NCI-H748 (cell line): ENCODE measurements at regions not wholly inside any gene's neighbourhood (a gene's known extent, or its start where the extent isn't known, plus 50 kb on each side); places are given as distances from the start of the nearest gene placed in this dataset.

Experiments used
- DNase-seq: peaks from one replicate; lab custom pipeline; 2025; ENCODE audit not compliant: unreplicated experiment; lab: John Stamatoyannopoulos, UW

- DNase-seq: no peak
These were observed 82.3 kb upstream of the KCNG1 start for GRCh38 chr20:51104960-51105920.

GRCh38 chr20:51100617-51101016, 77.7 kb upstream of the KCNG1 start:
- no peak for DNase-seq

GRCh38 chr20:51098284-51098810, 75.4 kb upstream of the KCNG1 start:
- no peak for DNase-seq

GRCh38 chr20:51097351-51098120, 74.6 kb upstream of the KCNG1 start:
- DNase-seq: no peak

GRCh38 chr20:51096582-51097267, 73.8 kb upstream of the KCNG1 start:
- no peak for DNase-seq

- peak; percentile 86 for DNase-seq
These were observed 73.0 kb upstream of the KCNG1 start for GRCh38 chr20:51095633-51096521.

GRCh38 chr20:51094221-51094620, 71.3 kb upstream of the KCNG1 start:
- no peak for DNase-seq

- no peak for DNase-seq
These were observed 70.4 kb upstream of the KCNG1 start for GRCh38 chr20:51093240-51093763.

GRCh38 chr20:51092338-51092737, 69.4 kb upstream of the KCNG1 start:
- no peak for DNase-seq

- peak; percentile 21 for DNase-seq
These were observed 68.7 kb upstream of the KCNG1 start for GRCh38 chr20:51091406-51092195.

GRCh38 chr20:51089840-51090239, 66.9 kb upstream of the KCNG1 start:
- DNase-seq: no peak

GRCh38 chr20:51089272-51089781, 66.4 kb upstream of the KCNG1 start:
- no peak for DNase-seq

- DNase-seq: no peak
These were observed 64.4 kb upstream of the KCNG1 start for GRCh38 chr20:51087266-51087665.

- DNase-seq: no peak
These were observed 62.9 kb upstream of the KCNG1 start for GRCh38 chr20:51085769-51086168.

GRCh38 chr20:51084593-51085377, 61.9 kb upstream of the KCNG1 start:
- peak; percentile 79 for DNase-seq

GRCh38 chr20:51083447-51083846, 60.5 kb upstream of the KCNG1 start:
- DNase-seq: no peak

- DNase-seq: no peak
These were observed 60.1 kb upstream of the KCNG1 start for GRCh38 chr20:51082988-51083387.

- no peak for DNase-seq
These were observed 57.6 kb upstream of the KCNG1 start for GRCh38 chr20:51080516-51080915.
